ENCODE measurements at regions not wholly inside any gene's neighbourhood (a gene's known extent, or its start where the extent isn't known, plus 50 kb on each side); places are given as distances from the start of the nearest gene placed in this dataset.

DNA sequence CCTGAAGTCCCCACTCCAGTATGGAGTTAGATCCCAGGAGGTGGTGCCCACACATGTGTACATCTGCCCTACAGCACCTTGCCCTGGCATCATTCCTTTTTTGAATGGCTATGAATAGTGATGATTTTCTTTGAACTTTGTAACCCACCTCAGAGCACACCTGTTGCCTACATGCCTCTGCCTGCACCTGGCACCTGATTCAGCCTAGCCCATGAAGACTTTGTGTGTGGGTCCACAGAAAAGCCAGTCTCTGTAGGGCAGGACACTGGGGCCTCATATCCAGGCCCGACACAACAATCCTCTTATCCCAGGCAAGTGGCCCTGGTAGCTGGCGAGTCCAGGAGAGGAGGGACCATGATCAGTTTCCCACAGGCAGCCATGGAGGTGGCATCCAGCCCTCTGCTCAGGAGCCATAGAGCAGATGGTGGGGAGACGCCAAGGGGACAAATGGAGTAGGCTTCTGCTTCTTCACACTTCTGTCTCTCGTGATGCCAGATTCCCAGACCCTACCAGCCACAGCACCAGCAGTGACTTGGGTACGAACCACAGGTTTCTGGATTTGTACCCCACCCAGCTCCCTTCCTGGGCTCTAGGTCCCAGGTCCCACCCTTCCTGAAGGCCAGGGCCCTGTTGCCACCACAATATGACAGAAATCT, 230.7 kb downstream of the UACA start:
- H2BK20ac ChIP-seq (ENCODE audit: low read depth, low read length, poor library complexity, severe bottlenecking), result no peak overlapping the region
- H2AK5ac ChIP-seq (ENCODE audit: insufficient read length, low read length), result no peak overlapping the region
- no peak overlapping the region for H2BK120ac ChIP-seq (ENCODE audit: low read depth, low read length, poor library complexity, severe bottlenecking)
- H3K36me3 Mint-ChIP-seq (ENCODE audit: insufficient read depth in 1 of 3, low read depth in 3 of 3), result no peaks in the 10 kb centered on the region
- H3K18ac ChIP-seq (ENCODE audit: insufficient read length, low read depth, low read length), result no peak overlapping the region
- H2BK5ac ChIP-seq (ENCODE audit: insufficient read length, low read length), result no peak overlapping the region
- no peak overlapping the region for H3K4ac ChIP-seq (ENCODE audit: low read depth, low read length)
- no peaks in the 10 kb centered on the region for H3K23me2 ChIP-seq (ENCODE audit: insufficient read length, low read depth, low read length, poor library complexity, severe bottlenecking)
- H3K27ac Mint-ChIP-seq, result no peak overlapping the region
- H4K8ac ChIP-seq (replicated peaks; ENCODE audit: insufficient read length, low read depth, low read length), result no peak overlapping the region
- no peaks in the 10 kb centered on the region for H3K79me2 ChIP-seq (ENCODE audit: insufficient read depth, low read length)
- no peaks in the 10 kb centered on the region for H4K20me1 ChIP-seq (ENCODE audit: control insufficient read depth, insufficient read depth, insufficient read length)
- H3K9me3 Mint-ChIP-seq, result no peaks in the 10 kb centered on the region
- TF ChIP-seq, protein P1, sequence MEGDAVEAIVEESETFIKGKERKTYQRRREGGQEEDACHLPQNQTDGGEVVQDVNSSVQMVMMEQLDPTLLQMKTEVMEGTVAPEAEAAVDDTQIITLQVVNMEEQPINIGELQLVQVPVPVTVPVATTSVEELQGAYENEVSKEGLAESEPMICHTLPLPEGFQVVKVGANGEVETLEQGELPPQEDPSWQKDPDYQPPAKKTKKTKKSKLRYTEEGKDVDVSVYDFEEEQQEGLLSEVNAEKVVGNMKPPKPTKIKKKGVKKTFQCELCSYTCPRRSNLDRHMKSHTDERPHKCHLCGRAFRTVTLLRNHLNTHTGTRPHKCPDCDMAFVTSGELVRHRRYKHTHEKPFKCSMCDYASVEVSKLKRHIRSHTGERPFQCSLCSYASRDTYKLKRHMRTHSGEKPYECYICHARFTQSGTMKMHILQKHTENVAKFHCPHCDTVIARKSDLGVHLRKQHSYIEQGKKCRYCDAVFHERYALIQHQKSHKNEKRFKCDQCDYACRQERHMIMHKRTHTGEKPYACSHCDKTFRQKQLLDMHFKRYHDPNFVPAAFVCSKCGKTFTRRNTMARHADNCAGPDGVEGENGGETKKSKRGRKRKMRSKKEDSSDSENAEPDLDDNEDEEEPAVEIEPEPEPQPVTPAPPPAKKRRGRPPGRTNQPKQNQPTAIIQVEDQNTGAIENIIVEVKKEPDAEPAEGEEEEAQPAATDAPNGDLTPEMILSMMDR (conservative IDR thresholded peaks at IDR 0.05), result no peak
- no peak overlapping the region for H2BK15ac ChIP-seq (ENCODE audit: low read depth, low read length)
- H3K4me2 ChIP-seq (ENCODE audit: insufficient read depth, insufficient read length, low read length), result no peak overlapping the region
- H3K4me1 Mint-ChIP-seq, result peaks cover 29 to 32% of the 10 kb centered on the region in 2 experiments
- no peaks in the 10 kb centered on the region for H3K9me3 ChIP-seq (ENCODE audit: control insufficient read depth, low read depth, low read length)
- H2BK12ac ChIP-seq (ENCODE audit: insufficient read length, low read depth, low read length), result no peak overlapping the region
- H3T11ph ChIP-seq (ENCODE audit: low read length), result no peak overlapping the region
- DNase-seq, result no peak
- H3K56ac ChIP-seq (ENCODE audit: insufficient read length, low read depth, low read length), result no peak overlapping the region
- no peak overlapping the region for H3K9ac ChIP-seq (ENCODE audit: extremely low read depth, insufficient read length, low read length)
- no CpG with 5 or more reads among the region's 5 CpGs for WGBS (ENCODE audit: extremely low coverage, insufficient read length, low lambda C conversion rate)
- H4K91ac ChIP-seq (ENCODE audit: insufficient read length, low read depth, low read length), result no peak overlapping the region
- H3K27ac ChIP-seq (ENCODE audit: insufficient read length, low read depth, low read length), result no peak overlapping the region
- no peaks in the 10 kb centered on the region for H3K79me1 ChIP-seq (ENCODE audit: insufficient read depth, low read depth, low read length, poor library complexity, severe bottlenecking)
- no peak overlapping the region for H3K14ac ChIP-seq (ENCODE audit: insufficient read depth, low read length)
- H3K23ac ChIP-seq (ENCODE audit: insufficient read length, low read depth, low read length), result no peak overlapping the region
- no peaks in the 10 kb centered on the region for H3K27me3 ChIP-seq (ENCODE audit: insufficient read depth, low read length)
- H4K5ac ChIP-seq (ENCODE audit: insufficient read length, low read depth, low read length), result no peak overlapping the region
- no peak overlapping the region for H2AFZ ChIP-seq (ENCODE audit: low read length)
- H3K27me3 Mint-ChIP-seq (ENCODE audit: low read depth), result peaks cover 7% of the 10 kb centered on the region; the same call in 1 of the 2 replicates
- no peak overlapping the region for H3K4me3 Mint-ChIP-seq
- no peaks in the 10 kb centered on the region; the same call in 1 of the 2 replicates for H3K4me1 ChIP-seq (ENCODE audit: insufficient read depth, low read length)
